ENCODE measurements at regions not wholly inside any gene's neighbourhood (a gene's known extent, or its start where the extent isn't known, plus 50 kb on each side); places are given as distances from the start of the nearest gene placed in this dataset.

- ChIA-PET CTCF (no interaction called here), POLR2A (no interaction called here)
- no peak for TF ChIP-seq CTCF (IDR thresholded peaks at IDR 0.05; ENCODE audit: control extremely low read depth, extremely low read depth, low read depth, missing control alignments)
- no peak for DNase-seq (ENCODE audit: extremely low spot score)
Observed at GRCh38 chr5:61815339-61815738, 483.3 kb downstream of the ZSWIM6 start.

GRCh38 chr5:61816146-61816545 lies 484.1 kb downstream of the ZSWIM6 start:
- DNase-seq (ENCODE audit: extremely low spot score), result no peak
- no peak for TF ChIP-seq CTCF (IDR thresholded peaks at IDR 0.05; ENCODE audit: control extremely low read depth, extremely low read depth, low read depth, missing control alignments)
- ChIA-PET CTCF (no interaction called here), POLR2A (no interaction called here)

- TF ChIP-seq CTCF (IDR thresholded peaks at IDR 0.05; ENCODE audit: control extremely low read depth, extremely low read depth, low read depth, missing control alignments), result no peak
- ChIA-PET POLR2A (no interaction called here), CTCF (no interaction called here)
- DNase-seq (ENCODE audit: extremely low spot score), result no peak
Observed at GRCh38 chr5:61816585-61817450, 484.8 kb downstream of the ZSWIM6 start.

GRCh38 chr5:61817472-61818326 lies 485.6 kb downstream of the ZSWIM6 start:
- peak; percentile 9 for TF ChIP-seq CTCF (IDR thresholded peaks at IDR 0.05; ENCODE audit: control extremely low read depth, extremely low read depth, low read depth, missing control alignments)
- CTCF ChIA-PET, result no interaction called here
- DNase-seq (ENCODE audit: extremely low spot score), result no peak
- POLR2A ChIA-PET, result no interaction called here

- TF ChIP-seq CTCF (IDR thresholded peaks at IDR 0.05; ENCODE audit: control extremely low read depth, extremely low read depth, low read depth, missing control alignments), result no peak
- CTCF ChIA-PET, result interaction anchor here (0.7 to 0.9 kb wide), 2 partner anchors 12 to 322 kb away, joined by 3 read pairs; no protein-coding TSS in a partner anchor
- POLR2A ChIA-PET, result no interaction called here
- no peak for DNase-seq (ENCODE audit: extremely low spot score)
Observed at GRCh38 chr5:61820836-61821235, 485.2 kb upstream of the KIF2A start.

- TF ChIP-seq CTCF (IDR thresholded peaks at IDR 0.05; ENCODE audit: control extremely low read depth, extremely low read depth, low read depth, missing control alignments), result no peak
- CTCF ChIA-PET, result interaction anchor here (0.9 to 1.1 kb wide), 2 partner anchors 19 to 322 kb away, joined by 3 read pairs; no protein-coding TSS in a partner anchor
- POLR2A ChIA-PET, result no interaction called here
- DNase-seq (ENCODE audit: extremely low spot score), result no peak
Observed at GRCh38 chr5:61821561-61821960, 484.4 kb upstream of the KIF2A start.

Measured in GM10248 (cell line).